ENCODE measurements at regions not wholly inside any gene's neighbourhood (a gene's known extent, or its start where the extent isn't known, plus 50 kb on each side); places are given as distances from the start of the nearest gene placed in this dataset.

GRCh38 chr9:88828492-88828974, 162.7 kb upstream of the S1PR3 start:
- H3K9me3 ChIP-seq, result no peaks in the 10 kb centered on the region
- WGBS, 2 donors, result 48 to 69% methylated on average over 4 of the region's 4 CpGs
- H3K27ac ChIP-seq, result no peak overlapping the region
- no peak overlapping the region for H3K4me3 ChIP-seq
- H3K4me1 ChIP-seq, result peaks cover 0 to 17% (median 12%) of the 10 kb centered on the region in 4 donors
- intact Hi-C loops (cut with DNase I), result no loop called here
- DNase-seq, result no peak
- no peaks in the 10 kb centered on the region for H3K27me3 ChIP-seq
- TF ChIP-seq POLR2AphosphoS5 (IDR thresholded peaks at IDR 0.05), result peak; percentile 9 to 68 (median 39)
- TF ChIP-seq EP300 (IDR thresholded peaks at IDR 0.05), result peak in 1 of 4 donors; percentile 23
- TF ChIP-seq POLR2A (IDR thresholded peaks at IDR 0.05), result no peak
- TF ChIP-seq, protein P1, sequence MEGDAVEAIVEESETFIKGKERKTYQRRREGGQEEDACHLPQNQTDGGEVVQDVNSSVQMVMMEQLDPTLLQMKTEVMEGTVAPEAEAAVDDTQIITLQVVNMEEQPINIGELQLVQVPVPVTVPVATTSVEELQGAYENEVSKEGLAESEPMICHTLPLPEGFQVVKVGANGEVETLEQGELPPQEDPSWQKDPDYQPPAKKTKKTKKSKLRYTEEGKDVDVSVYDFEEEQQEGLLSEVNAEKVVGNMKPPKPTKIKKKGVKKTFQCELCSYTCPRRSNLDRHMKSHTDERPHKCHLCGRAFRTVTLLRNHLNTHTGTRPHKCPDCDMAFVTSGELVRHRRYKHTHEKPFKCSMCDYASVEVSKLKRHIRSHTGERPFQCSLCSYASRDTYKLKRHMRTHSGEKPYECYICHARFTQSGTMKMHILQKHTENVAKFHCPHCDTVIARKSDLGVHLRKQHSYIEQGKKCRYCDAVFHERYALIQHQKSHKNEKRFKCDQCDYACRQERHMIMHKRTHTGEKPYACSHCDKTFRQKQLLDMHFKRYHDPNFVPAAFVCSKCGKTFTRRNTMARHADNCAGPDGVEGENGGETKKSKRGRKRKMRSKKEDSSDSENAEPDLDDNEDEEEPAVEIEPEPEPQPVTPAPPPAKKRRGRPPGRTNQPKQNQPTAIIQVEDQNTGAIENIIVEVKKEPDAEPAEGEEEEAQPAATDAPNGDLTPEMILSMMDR (IDR thresholded peaks at IDR 0.05), result no peak
- no peaks in the 10 kb centered on the region for H3K36me3 ChIP-seq

DNA sequence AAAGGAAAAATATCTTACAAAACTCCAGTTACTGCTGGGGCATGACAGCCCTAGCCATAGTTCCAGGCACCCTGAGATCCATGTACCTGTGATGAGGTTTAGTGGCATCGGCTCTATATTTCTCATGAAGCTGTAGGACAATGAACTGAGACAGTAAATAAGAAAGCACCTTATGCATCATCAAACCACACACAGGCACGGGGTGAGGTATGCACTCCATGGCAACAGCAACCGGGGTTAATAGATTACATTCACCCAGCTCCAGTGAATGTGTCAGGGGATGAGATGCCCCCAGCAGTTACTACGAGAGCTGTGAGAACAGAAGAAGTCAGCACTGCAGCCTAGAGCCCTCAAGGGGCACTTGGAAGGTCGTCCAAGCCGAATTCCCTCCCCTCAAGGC, 162.0 kb upstream of the S1PR3 start:
- Histone ChIP-seq H3K9me3 (no peaks in the 10 kb centered on the region), H3K27me3 (no peaks in the 10 kb centered on the region), H3K36me3 (no peaks in the 10 kb centered on the region), H3K4me1 (peaks cover 0 to 17% (median 12%) of the 10 kb centered on the region in 4 donors), H3K27ac (no peak overlapping the region), H3K4me3 (no peak overlapping the region)
- DNase-seq, result no peak
- no peak for TF ChIP-seq EP300 (IDR thresholded peaks at IDR 0.05)
- TF ChIP-seq POLR2A (IDR thresholded peaks at IDR 0.05), result no peak
- TF ChIP-seq, protein P1 (IDR thresholded peaks at IDR 0.05), result no peak
- TF ChIP-seq POLR2AphosphoS5 (IDR thresholded peaks at IDR 0.05), result no peak
- WGBS, 2 donors, result 50 to 64% methylated on average over 6 of the region's 6 CpGs
- intact Hi-C loops (cut with DNase I), result no loop called here

GRCh38 chr9:88831713-88832407, 159.4 kb upstream of the S1PR3 start:
- no peak for DNase-seq
- no peak overlapping the region for H3K4me3 ChIP-seq
- TF ChIP-seq EP300 (IDR thresholded peaks at IDR 0.05) (no peak), POLR2AphosphoS5 (IDR thresholded peaks at IDR 0.05) (no peak), POLR2A (IDR thresholded peaks at IDR 0.05) (no peak)
- TF ChIP-seq, protein P1 (IDR thresholded peaks at IDR 0.05), result no peak
- no peaks in the 10 kb centered on the region for H3K9me3 ChIP-seq
- H3K36me3 ChIP-seq, result no peaks in the 10 kb centered on the region
- H3K4me1 ChIP-seq, result peaks cover 0 to 22% (median 17%) of the 10 kb centered on the region in 4 donors
- no peak overlapping the region for H3K27ac ChIP-seq
- intact Hi-C loops (cut with DNase I), result no loop called here
- no peaks in the 10 kb centered on the region for H3K27me3 ChIP-seq
- WGBS, 2 donors, result 45 to 54% methylated on average over 6 of the region's 6 CpGs

- no peak for DNase-seq
- TF ChIP-seq POLR2A (IDR thresholded peaks at IDR 0.05), result no peak
- TF ChIP-seq EP300 (IDR thresholded peaks at IDR 0.05), result no peak
- intact Hi-C loops (cut with DNase I), result no loop called here
- WGBS, 2 donors, result 68 to 84% methylated on average over 1 of the region's 1 CpG
- H3K27ac ChIP-seq, result no peak overlapping the region
- no peaks in the 10 kb centered on the region for H3K36me3 ChIP-seq
- H3K4me3 ChIP-seq, result no peak overlapping the region
- H3K4me1 ChIP-seq, result peaks cover 0 to 14% (median 9%) of the 10 kb centered on the region in 4 donors
- H3K27me3 ChIP-seq, result no peaks in the 10 kb centered on the region
- no peaks in the 10 kb centered on the region for H3K9me3 ChIP-seq
These were observed 157.3 kb upstream of the S1PR3 start for GRCh38 chr9:88833946-88834345.

DNA sequence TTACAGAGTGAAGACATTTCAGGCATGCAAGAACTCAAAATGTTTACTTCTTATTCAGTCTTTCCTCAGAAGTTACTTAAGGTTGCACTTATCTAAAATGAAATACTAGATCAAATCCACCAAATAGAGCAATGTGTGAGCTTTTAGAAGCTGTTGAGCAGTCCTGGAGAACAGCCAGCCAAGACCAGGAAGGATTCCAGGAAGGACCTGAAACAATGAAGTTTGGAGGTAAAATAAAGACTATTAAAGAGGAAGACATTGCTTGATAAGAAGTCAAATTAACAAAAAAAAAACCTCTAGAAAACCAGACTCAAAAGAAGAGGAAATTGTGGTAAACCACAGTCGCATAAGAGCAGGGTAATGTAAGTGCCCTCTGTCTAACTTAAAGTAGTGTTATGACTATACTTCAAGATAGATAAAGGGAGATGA, 156.2 kb upstream of the S1PR3 start:
- TF ChIP-seq, protein P1 (IDR thresholded peaks at IDR 0.05), result no peak
- TF ChIP-seq POLR2A (IDR thresholded peaks at IDR 0.05), result no peak
- no peak for TF ChIP-seq EP300 (IDR thresholded peaks at IDR 0.05)
- TF ChIP-seq POLR2AphosphoS5 (IDR thresholded peaks at IDR 0.05), result no peak
- peaks cover 0 to 12% (median 6%) of the 10 kb centered on the region in 4 donors for H3K4me1 ChIP-seq
- no peak overlapping the region for H3K4me3 ChIP-seq
- no peak for DNase-seq
- intact Hi-C loops (cut with DNase I), result no loop called here
- no peaks in the 10 kb centered on the region for H3K36me3 ChIP-seq
- H3K27ac ChIP-seq, result no peak overlapping the region
- H3K27me3 ChIP-seq, result no peaks in the 10 kb centered on the region
- H3K9me3 ChIP-seq, result no peaks in the 10 kb centered on the region
- WGBS, 2 donors, result 34 to 70% methylated on average over 1 of the region's 1 CpG
